ENCODE measurements at regions not wholly inside any gene's neighbourhood (a gene's known extent, or its start where the extent isn't known, plus 50 kb on each side); places are given as distances from the start of the nearest gene placed in this dataset.

DNA sequence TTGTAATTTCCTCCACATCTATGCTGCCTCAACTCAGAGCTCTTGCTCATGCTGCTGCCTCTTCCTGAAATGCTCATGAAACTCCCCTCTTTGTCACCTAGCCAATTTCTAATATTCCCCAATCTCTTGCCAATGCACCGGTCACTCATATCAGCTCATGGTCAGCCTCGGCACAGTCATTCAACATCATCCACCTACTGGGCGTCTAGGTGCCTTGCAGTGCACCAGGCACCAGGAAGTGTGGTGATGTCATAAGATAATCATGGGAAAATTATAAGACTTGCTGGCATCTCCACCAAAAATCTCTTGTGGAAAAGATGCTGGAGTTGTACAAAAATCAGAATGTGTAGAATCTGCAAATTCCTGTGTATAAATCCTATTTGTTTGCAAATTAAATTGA lies 52.6 kb upstream of the RAB27B start:
- TF ChIP-seq, protein P1, sequence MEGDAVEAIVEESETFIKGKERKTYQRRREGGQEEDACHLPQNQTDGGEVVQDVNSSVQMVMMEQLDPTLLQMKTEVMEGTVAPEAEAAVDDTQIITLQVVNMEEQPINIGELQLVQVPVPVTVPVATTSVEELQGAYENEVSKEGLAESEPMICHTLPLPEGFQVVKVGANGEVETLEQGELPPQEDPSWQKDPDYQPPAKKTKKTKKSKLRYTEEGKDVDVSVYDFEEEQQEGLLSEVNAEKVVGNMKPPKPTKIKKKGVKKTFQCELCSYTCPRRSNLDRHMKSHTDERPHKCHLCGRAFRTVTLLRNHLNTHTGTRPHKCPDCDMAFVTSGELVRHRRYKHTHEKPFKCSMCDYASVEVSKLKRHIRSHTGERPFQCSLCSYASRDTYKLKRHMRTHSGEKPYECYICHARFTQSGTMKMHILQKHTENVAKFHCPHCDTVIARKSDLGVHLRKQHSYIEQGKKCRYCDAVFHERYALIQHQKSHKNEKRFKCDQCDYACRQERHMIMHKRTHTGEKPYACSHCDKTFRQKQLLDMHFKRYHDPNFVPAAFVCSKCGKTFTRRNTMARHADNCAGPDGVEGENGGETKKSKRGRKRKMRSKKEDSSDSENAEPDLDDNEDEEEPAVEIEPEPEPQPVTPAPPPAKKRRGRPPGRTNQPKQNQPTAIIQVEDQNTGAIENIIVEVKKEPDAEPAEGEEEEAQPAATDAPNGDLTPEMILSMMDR (conservative IDR thresholded peaks at IDR 0.05), result no peak; the same call in 1 of the 2 replicates
- no peak for TF ChIP-seq ZFX (IDR thresholded peaks at IDR 0.05)
